Type B pancreatic cell (in vitro differentiated cells): ENCODE measurements at regions not wholly inside any gene's neighbourhood (a gene's known extent, or its start where the extent isn't known, plus 50 kb on each side); places are given as distances from the start of the nearest gene placed in this dataset.

ENCODE experiments used
- DNase-seq: peaks from one replicate; pipeline ENCODE4 v3.0.0; 2021; ENCODE audit warnings: mixed read lengths; ENCODE audit not compliant: unreplicated experiment; ENCODE audit errors: extremely low spot score
- H3K27ac Mint-ChIP-seq: 2 replicates; pipeline ENCODE4 v1.8.0; 2021; ENCODE audit warnings: mild to moderate bottlenecking, mixed read lengths
- H3K27me3 Mint-ChIP-seq: 2 replicates; pipeline ENCODE4 v1.8.0; 2021; ENCODE audit warnings: mixed read lengths
- H3K36me3 Mint-ChIP-seq: 2 replicates; pipeline ENCODE4 v1.8.0; 2021; ENCODE audit warnings: mixed read lengths
- H3K4me1 Mint-ChIP-seq: one replicate; pipeline ENCODE4 v1.8.0; 2021; ENCODE audit warnings: mixed read lengths; ENCODE audit not compliant: unreplicated experiment
- H3K4me3 Mint-ChIP-seq: 2 replicates; pipeline ENCODE4 v1.8.0; 2021; ENCODE audit warnings: mild to moderate bottlenecking, mixed read lengths
- H3K9me3 Mint-ChIP-seq: 2 replicates; pipeline ENCODE4 v1.8.0; 2021; ENCODE audit warnings: mixed read lengths
- TF ChIP-seq, protein P1 (sequence below): fragments of 200-600 bp; sonication (generic); conservative IDR thresholded peaks from 2 replicates; pipeline ENCODE4 v1.5.0; 2021; ENCODE audit warnings: antibody characterized with exemption, mild to moderate bottlenecking

DNA sequence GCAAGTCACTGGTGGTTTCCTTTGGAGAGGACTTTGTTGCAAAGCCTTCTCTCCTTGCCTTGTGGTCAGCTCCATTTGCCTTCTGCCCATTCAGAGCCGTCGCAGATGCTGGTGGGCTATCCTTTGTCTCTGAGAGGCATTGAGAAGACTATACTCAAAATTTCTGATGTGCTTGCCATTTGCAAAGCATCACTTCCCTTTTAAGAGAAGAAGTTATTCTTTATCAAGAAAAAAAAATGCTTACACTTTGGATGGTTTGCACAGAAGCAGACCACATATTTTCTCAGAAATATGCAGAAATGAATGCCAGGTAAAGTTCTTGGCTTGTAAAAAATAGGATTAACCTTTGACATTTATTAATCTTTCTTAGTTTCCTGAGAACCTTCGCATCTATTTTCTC is 195.8 kb upstream of the KLF4 start:
- Mint-ChIP-seq H3K27ac (no peak overlapping the region), H3K4me3 (no peak overlapping the region), H3K9me3 (peaks cover 6% of the 10 kb centered on the region), H3K4me1 (no peaks in the 10 kb centered on the region), H3K36me3 (no peaks in the 10 kb centered on the region), H3K27me3 (peaks cover 11% of the 10 kb centered on the region)
- TF ChIP-seq, protein P1, sequence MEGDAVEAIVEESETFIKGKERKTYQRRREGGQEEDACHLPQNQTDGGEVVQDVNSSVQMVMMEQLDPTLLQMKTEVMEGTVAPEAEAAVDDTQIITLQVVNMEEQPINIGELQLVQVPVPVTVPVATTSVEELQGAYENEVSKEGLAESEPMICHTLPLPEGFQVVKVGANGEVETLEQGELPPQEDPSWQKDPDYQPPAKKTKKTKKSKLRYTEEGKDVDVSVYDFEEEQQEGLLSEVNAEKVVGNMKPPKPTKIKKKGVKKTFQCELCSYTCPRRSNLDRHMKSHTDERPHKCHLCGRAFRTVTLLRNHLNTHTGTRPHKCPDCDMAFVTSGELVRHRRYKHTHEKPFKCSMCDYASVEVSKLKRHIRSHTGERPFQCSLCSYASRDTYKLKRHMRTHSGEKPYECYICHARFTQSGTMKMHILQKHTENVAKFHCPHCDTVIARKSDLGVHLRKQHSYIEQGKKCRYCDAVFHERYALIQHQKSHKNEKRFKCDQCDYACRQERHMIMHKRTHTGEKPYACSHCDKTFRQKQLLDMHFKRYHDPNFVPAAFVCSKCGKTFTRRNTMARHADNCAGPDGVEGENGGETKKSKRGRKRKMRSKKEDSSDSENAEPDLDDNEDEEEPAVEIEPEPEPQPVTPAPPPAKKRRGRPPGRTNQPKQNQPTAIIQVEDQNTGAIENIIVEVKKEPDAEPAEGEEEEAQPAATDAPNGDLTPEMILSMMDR, result no peak
- no peak for DNase-seq

DNA sequence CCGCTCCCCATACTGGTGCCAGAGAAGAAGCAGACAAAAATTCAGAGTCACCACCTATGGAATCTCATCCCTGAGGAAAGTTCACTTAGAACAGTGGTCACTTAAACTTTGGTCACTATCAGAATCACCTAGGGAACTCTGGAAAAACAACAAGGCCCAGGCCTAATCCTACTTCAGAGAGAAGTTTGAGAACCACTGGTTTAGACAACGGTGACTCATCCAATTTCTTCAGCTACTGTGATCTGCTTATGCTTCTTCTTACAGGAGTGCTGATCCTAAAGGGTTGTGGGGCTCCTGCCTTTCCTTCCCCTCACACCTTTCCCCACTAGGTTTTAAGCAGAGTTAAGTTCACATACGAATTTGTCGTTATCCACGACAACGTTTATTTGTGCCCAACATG is 194.7 kb upstream of the KLF4 start:
- H3K27ac Mint-ChIP-seq, result no peak overlapping the region
- no peaks in the 10 kb centered on the region for H3K36me3 Mint-ChIP-seq
- H3K4me1 Mint-ChIP-seq, result no peaks in the 10 kb centered on the region
- TF ChIP-seq, protein P1, result no peak
- H3K4me3 Mint-ChIP-seq, result no peak overlapping the region
- H3K27me3 Mint-ChIP-seq, result peaks cover 8% of the 10 kb centered on the region
- peaks cover 5% of the 10 kb centered on the region for H3K9me3 Mint-ChIP-seq
- no peak for DNase-seq

DNA sequence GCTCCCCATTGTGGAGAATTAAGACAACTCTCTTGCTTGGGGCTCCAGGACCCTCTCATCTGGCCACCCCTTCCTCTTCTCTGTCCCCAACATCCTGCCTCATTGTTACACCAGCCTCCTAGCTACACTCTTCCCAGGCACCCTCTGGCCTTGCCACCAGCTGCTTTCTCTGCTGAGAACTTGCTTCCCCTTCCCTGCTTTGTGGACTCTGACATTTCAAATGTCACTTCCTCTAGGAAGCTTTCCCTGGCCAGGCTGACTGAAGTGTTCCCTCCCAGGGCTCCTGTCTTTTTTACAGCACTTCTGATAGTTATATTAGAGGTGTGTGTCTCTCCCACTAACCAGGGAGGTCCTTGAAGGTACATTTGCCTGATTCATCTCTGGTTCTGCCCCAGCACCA is 194.0 kb upstream of the KLF4 start:
- peaks cover 8% of the 10 kb centered on the region for H3K27me3 Mint-ChIP-seq
- DNase-seq, result no peak
- H3K27ac Mint-ChIP-seq, result no peak overlapping the region
- H3K9me3 Mint-ChIP-seq, result peaks cover 3% of the 10 kb centered on the region
- H3K4me1 Mint-ChIP-seq, result no peaks in the 10 kb centered on the region
- TF ChIP-seq, protein P1, result no peak
- H3K4me3 Mint-ChIP-seq, result no peak overlapping the region
- no peaks in the 10 kb centered on the region for H3K36me3 Mint-ChIP-seq

- DNase-seq, result no peak
- peaks cover 5% of the 10 kb centered on the region for H3K27me3 Mint-ChIP-seq
- no peaks in the 10 kb centered on the region for H3K9me3 Mint-ChIP-seq
- TF ChIP-seq, protein P1, result no peak
- no peak overlapping the region for H3K4me3 Mint-ChIP-seq
- H3K27ac Mint-ChIP-seq, result no peak overlapping the region
- H3K36me3 Mint-ChIP-seq, result no peaks in the 10 kb centered on the region
- no peaks in the 10 kb centered on the region for H3K4me1 Mint-ChIP-seq
Measured at GRCh38 chr9:107681988-107682387, 192.4 kb upstream of the KLF4 start.

DNA sequence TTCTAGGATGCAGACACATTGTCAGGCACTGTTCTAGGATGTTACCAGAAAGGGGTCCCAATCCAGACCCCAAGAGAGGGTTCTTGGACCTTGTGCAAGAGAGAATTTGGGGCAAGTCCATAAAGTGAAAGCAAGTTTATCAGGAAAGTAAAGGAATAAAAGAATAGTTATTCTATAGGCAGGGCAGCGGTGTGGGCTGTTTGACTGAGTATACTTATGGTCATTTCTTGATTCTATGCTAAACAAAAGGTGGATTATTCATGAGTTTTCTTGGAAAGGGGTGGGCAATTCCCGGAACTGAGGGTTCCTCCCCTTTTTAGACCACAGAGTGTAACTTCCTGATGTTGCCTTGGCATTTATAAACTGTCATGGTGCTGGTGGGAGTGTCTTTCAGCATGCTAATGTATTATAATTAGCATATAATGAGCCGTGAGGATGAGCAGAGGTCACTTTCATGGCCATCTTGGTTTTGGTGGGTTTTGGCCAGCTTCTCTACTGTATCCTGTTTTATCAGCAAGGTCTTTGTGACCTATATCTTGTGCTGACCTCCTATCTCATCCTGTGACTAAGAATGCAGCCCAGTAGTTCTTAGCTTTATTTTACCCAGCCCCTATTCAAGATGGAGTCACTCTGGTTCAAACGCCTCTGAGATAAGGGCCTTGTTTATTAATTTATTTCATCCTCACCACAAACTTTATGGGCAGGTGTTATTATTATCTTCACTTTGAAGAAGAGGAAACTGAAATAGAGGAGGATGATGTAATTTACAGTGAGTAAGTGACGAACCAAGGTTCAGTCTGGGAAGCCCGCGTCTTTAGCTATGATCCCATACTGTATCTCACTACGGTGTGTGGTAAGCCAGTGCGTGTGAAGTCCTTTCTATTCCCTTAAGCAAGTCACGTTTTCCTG is 186.0 kb upstream of the KLF4 start:
- no peaks in the 10 kb centered on the region for H3K9me3 Mint-ChIP-seq
- H3K4me1 Mint-ChIP-seq, result no peaks in the 10 kb centered on the region
- TF ChIP-seq, protein P1, result no peak
- H3K27me3 Mint-ChIP-seq, result peaks cover 3% of the 10 kb centered on the region
- H3K4me3 Mint-ChIP-seq, result no peak overlapping the region
- no peak for DNase-seq
- no peaks in the 10 kb centered on the region for H3K36me3 Mint-ChIP-seq
- H3K27ac Mint-ChIP-seq, result no peak overlapping the region
